Panc1 (cell line): ENCODE measurements at regions not wholly inside any gene's neighbourhood (a gene's known extent, or its start where the extent isn't known, plus 50 kb on each side); places are given as distances from the start of the nearest gene placed in this dataset.

Experiments used
- ATAC-seq: fragments of 200-7000 bp; cut with Tn5 transposase; 2 replicates; pipeline ENCODE4 v1.9.1; 2020; ENCODE audit warnings: mild to moderate bottlenecking, moderate library complexity
- BruUV-seq: library from RNA; stranded (reverse); fragments of 400-500 nt; replicated peaks from 2 replicates; lab custom pipeline; 2021; lab: Mats Ljungman, UMichigan
- CTCF ChIA-PET: fragments of 300-600 bp; sonication (Branson Sonifier 250); formaldehyde crosslinking; loops from one replicate; lab custom pipeline; 2022; ENCODE audit warnings: antibody characterized with exemption; lab: Charles Lee
- POLR2A ChIA-PET: fragments of 300-600 bp; sonication (Branson Sonifier 250); formaldehyde crosslinking; loops from one replicate; lab custom pipeline; 2022; ENCODE audit warnings: antibody characterized with exemption; lab: Charles Lee
- DNase-seq: peaks from one replicate; pipeline ENCODE4 v3.0.0-alpha.2; 2010; ENCODE audit warnings: low read depth, low spot score
- H3K27ac ChIP-seq: 2 replicates; pipeline ENCODE4 v1.5.1; 2011; ENCODE audit warnings: mild to moderate bottlenecking, low read length, inconsistent platforms
- H3K27me3 ChIP-seq: fragments of 200-500 bp; sonication (Bioruptor generic); 2 replicates; pipeline ENCODE4 v1.6.0; 2014; ENCODE audit warnings: low read length, inconsistent platforms; ENCODE audit not compliant: control insufficient read depth, insufficient read depth
- H3K36me3 ChIP-seq: fragments of 200-500 bp; sonication (Bioruptor generic); 2 replicates; pipeline ENCODE4 v1.5.1; 2014; ENCODE audit warnings: inconsistent platforms, mild to moderate bottlenecking, low read length, moderate library complexity; ENCODE audit not compliant: control insufficient read depth, insufficient read depth
- H3K4me1 ChIP-seq: 2 replicates; pipeline ENCODE4 v1.5.1; 2011; ENCODE audit warnings: inconsistent platforms, mild to moderate bottlenecking, low read length, moderate library complexity; ENCODE audit not compliant: control insufficient read depth, insufficient read depth
- H3K4me3 ChIP-seq, 2 experiments: 2 replicates each; pipeline ENCODE4 v1.5.1; 2011 to 2012; ENCODE audit warnings: low read depth in 2 of 2, low read length in 2 of 2, mild to moderate bottlenecking in 2 of 2, inconsistent platforms in 1 of 2, moderate library complexity in 1 of 2
- H3K9me3 ChIP-seq: fragments of 200-500 bp; sonication (Bioruptor generic); 2 replicates; pipeline ENCODE4 v1.5.1; 2014; ENCODE audit warnings: low read depth, mild to moderate bottlenecking, inconsistent platforms, low read length, moderate library complexity; ENCODE audit not compliant: control insufficient read depth, insufficient read depth
- POLR2AphosphoS5 ChIP-seq: IDR thresholded peaks from 2 replicates; pipeline ENCODE4 v1.6.1; 2012; ENCODE audit warnings: mild to moderate bottlenecking, low read depth, low read length, moderate library complexity
- SIN3A ChIP-seq: IDR thresholded peaks from 2 replicates; pipeline ENCODE4 v1.6.1; 2012; ENCODE audit warnings: low read depth, mild to moderate bottlenecking, low read length, moderate library complexity, borderline replicate concordance; ENCODE audit not compliant: insufficient read depth
- TCF7L2 ChIP-seq: IDR thresholded peaks from 2 replicates; pipeline ENCODE4 v1.6.1; 2011; ENCODE audit warnings: mild to moderate bottlenecking, low read depth, low read length, inconsistent platforms
- in situ Hi-C: cut with HindIII; loops from 2 replicates; pipeline ENCODE4 v1.10.0; 2016; ENCODE audit warnings: low sequenced_read_pairs, low pct_unique_long_range_greater_than_20kb
- intact Hi-C: fragments of 100-400 bp; cut with micrococcal nuclease; formaldehyde crosslinking; loops from one replicate; pipeline ENCODE4 v1.10.0; 2022; ENCODE audit not compliant: unreplicated experiment
- TF ChIP-seq, protein P1 (sequence below): fragments of 450-650 bp; IDR thresholded peaks from 2 replicates; pipeline ENCODE4 v1.5.1; 2017; ENCODE audit warnings: mild to moderate bottlenecking
- TF ChIP-seq, protein P2 (sequence below), 2 experiments: IDR thresholded peaks; 2 replicates each; pipeline ENCODE4 v1.6.1; 2011 to 2012; ENCODE audit warnings: low read depth in 2 of 2, control low read depth in 1 of 2, low read length in 1 of 2, mild to moderate bottlenecking in 1 of 2, moderate library complexity in 1 of 2; ENCODE audit not compliant: insufficient read depth in 1 of 2

DNA sequence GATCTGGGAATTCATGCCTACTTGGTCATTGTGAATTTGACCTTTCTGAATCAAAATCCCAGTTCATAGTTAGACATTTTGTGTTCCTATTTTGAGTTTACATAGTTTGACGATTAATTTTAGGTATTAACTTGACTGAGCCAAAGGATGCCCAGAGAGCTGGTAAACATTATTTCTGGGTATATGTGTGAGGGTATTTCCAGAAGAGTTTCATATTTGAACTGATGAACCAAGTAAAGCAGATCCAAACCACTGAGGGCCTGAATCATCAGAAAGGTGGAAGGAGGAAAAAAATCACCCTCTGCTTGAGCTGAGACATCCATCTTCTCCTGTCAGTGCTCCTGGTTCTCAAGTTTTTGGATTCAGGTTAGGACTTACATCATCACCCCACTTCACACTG lies 116.6 kb downstream of the CYSLTR2 start:
- Histone ChIP-seq H3K27me3 (no peaks in the 10 kb centered on the region; the same call in 1 of the 2 replicates), H3K27ac (no peak overlapping the region), H3K4me3 (no peak overlapping the region), H3K36me3 (no peaks in the 10 kb centered on the region), H3K4me1 (no peaks in the 10 kb centered on the region; the same call in 1 of the 2 replicates), H3K9me3 (no peaks in the 10 kb centered on the region)
- intact Hi-C loops: no loop called here
- in situ Hi-C loops: no loop called here
- TF ChIP-seq POLR2AphosphoS5 (no peak), SIN3A (no peak), TCF7L2 (no peak)
- TF ChIP-seq, protein P1, sequence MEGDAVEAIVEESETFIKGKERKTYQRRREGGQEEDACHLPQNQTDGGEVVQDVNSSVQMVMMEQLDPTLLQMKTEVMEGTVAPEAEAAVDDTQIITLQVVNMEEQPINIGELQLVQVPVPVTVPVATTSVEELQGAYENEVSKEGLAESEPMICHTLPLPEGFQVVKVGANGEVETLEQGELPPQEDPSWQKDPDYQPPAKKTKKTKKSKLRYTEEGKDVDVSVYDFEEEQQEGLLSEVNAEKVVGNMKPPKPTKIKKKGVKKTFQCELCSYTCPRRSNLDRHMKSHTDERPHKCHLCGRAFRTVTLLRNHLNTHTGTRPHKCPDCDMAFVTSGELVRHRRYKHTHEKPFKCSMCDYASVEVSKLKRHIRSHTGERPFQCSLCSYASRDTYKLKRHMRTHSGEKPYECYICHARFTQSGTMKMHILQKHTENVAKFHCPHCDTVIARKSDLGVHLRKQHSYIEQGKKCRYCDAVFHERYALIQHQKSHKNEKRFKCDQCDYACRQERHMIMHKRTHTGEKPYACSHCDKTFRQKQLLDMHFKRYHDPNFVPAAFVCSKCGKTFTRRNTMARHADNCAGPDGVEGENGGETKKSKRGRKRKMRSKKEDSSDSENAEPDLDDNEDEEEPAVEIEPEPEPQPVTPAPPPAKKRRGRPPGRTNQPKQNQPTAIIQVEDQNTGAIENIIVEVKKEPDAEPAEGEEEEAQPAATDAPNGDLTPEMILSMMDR: no peak
- TF ChIP-seq, protein P2, sequence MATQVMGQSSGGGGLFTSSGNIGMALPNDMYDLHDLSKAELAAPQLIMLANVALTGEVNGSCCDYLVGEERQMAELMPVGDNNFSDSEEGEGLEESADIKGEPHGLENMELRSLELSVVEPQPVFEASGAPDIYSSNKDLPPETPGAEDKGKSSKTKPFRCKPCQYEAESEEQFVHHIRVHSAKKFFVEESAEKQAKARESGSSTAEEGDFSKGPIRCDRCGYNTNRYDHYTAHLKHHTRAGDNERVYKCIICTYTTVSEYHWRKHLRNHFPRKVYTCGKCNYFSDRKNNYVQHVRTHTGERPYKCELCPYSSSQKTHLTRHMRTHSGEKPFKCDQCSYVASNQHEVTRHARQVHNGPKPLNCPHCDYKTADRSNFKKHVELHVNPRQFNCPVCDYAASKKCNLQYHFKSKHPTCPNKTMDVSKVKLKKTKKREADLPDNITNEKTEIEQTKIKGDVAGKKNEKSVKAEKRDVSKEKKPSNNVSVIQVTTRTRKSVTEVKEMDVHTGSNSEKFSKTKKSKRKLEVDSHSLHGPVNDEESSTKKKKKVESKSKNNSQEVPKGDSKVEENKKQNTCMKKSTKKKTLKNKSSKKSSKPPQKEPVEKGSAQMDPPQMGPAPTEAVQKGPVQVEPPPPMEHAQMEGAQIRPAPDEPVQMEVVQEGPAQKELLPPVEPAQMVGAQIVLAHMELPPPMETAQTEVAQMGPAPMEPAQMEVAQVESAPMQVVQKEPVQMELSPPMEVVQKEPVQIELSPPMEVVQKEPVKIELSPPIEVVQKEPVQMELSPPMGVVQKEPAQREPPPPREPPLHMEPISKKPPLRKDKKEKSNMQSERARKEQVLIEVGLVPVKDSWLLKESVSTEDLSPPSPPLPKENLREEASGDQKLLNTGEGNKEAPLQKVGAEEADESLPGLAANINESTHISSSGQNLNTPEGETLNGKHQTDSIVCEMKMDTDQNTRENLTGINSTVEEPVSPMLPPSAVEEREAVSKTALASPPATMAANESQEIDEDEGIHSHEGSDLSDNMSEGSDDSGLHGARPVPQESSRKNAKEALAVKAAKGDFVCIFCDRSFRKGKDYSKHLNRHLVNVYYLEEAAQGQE (IDR thresholded peaks at IDR 0.05; ENCODE audit: insufficient read depth in 1 of 2, low read depth in 2 of 2, low read length in 1 of 2): no peak
- ATAC-seq (no peak), DNase-seq (no peak)
- no TSS peak for BruUV-seq
- POLR2A ChIA-PET: no interaction called here
- CTCF ChIA-PET: interaction anchor here (0.7 kb wide), 2 partner anchors 391 to 635 kb away, joined by 4 to 8 read pairs; no protein-coding TSS in a partner anchor

DNA sequence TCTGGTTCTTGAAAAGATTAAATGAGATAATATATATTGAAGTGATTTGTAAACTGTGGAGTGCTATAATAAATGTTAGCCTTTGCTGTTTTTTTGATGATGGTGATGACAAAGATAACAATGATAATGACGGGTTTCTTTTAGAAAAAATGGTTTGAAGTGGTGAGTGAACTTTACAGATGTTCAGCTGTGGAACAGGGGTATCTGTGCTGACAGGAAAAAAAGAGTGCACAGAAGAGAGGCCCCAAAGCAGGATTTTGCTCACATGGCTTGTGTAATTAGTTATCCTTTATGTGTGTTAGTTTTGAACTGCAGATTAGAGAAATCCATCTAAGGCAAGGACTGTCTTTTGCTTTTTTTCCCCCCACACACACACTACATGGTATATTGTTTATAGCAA lies 119.2 kb downstream of the CYSLTR2 start:
- H3K27me3 ChIP-seq: no peaks in the 10 kb centered on the region; the same call in 1 of the 2 replicates
- H3K4me3 ChIP-seq: no peak overlapping the region
- ATAC-seq (no peak), DNase-seq (no peak)
- ChIA-PET POLR2A (no interaction called here), CTCF (no interaction called here)
- no peaks in the 10 kb centered on the region for H3K36me3 ChIP-seq
- intact Hi-C loops (no loop called here), in situ Hi-C loops (no loop called here)
- H3K27ac ChIP-seq: no peak overlapping the region
- no peaks in the 10 kb centered on the region; the same call in 1 of the 2 replicates for H3K4me1 ChIP-seq
- H3K9me3 ChIP-seq: no peaks in the 10 kb centered on the region
- BruUV-seq: no TSS peak
- TF ChIP-seq, protein P1: no peak
- TF ChIP-seq SIN3A (no peak), POLR2AphosphoS5 (no peak), TCF7L2 (no peak)
- TF ChIP-seq, protein P2 (IDR thresholded peaks at IDR 0.05; ENCODE audit: insufficient read depth in 1 of 2, low read depth in 2 of 2, low read length in 1 of 2): no peak
